ENCODE measurements at regions not wholly inside any gene's neighbourhood (a gene's known extent, or its start where the extent isn't known, plus 50 kb on each side); places are given as distances from the start of the nearest gene placed in this dataset.
A peak's percentile ranks its signal among the peaks of the same experiment; 100 is the strongest.

- no peak for TF ChIP-seq CTCF (IDR thresholded peaks at IDR 0.05; ENCODE audit: control extremely low read depth, extremely low read depth, low read depth, missing control alignments)
- POLR2A ChIA-PET: no interaction called here
- no peak for DNase-seq (ENCODE audit: extremely low spot score)
- CTCF ChIA-PET: interaction anchor here (0.8 to 1.6 kb wide), 2 partner anchors 8 to 18 kb away, joined by 4 to 7 read pairs; no protein-coding TSS in a partner anchor
Measured at GRCh38 chr2:158042666-158043065, 59.0 kb upstream of the UPP2 start.

- ChIA-PET POLR2A (no interaction called here), CTCF (interaction anchor here (0.8 kb wide), 1 partner anchor 8 kb away, joined by 4 read pairs; no protein-coding TSS in a partner anchor)
- no peak for DNase-seq (ENCODE audit: extremely low spot score)
- TF ChIP-seq CTCF (IDR thresholded peaks at IDR 0.05; ENCODE audit: control extremely low read depth, extremely low read depth, low read depth, missing control alignments): no peak
Measured at GRCh38 chr2:158042245-158042644, 59.4 kb upstream of the UPP2 start.

GRCh38 chr2:158041400-158041799 lies 60.3 kb upstream of the UPP2 start:
- CTCF ChIA-PET: interaction anchor here (1.2 to 2.5 kb wide), 3 partner anchors 14 to 713 kb away, joined by 3 to 11 read pairs (median 7); no protein-coding TSS in a partner anchor
- POLR2A ChIA-PET: no interaction called here
- no peak for TF ChIP-seq CTCF (IDR thresholded peaks at IDR 0.05; ENCODE audit: control extremely low read depth, extremely low read depth, low read depth, missing control alignments)
- no peak for DNase-seq (ENCODE audit: extremely low spot score)

- TF ChIP-seq CTCF (IDR thresholded peaks at IDR 0.05; ENCODE audit: control extremely low read depth, extremely low read depth, low read depth, missing control alignments): no peak
- ChIA-PET POLR2A (no interaction called here), CTCF (interaction anchor here (0.8 kb wide), 1 partner anchor 14 kb away, joined by 3 read pairs; no protein-coding TSS in a partner anchor)
- no peak for DNase-seq (ENCODE audit: extremely low spot score)
Measured at GRCh38 chr2:158038901-158039300, 62.8 kb upstream of the UPP2 start.

GRCh38 chr2:158034198-158034866 lies 67.3 kb upstream of the UPP2 start:
- DNase-seq (ENCODE audit: extremely low spot score): peak; percentile 35
- TF ChIP-seq CTCF (IDR thresholded peaks at IDR 0.05; ENCODE audit: control extremely low read depth, extremely low read depth, low read depth, missing control alignments): peak; percentile 55
- ChIA-PET POLR2A (no interaction called here), CTCF (interaction anchor here (0.8 to 7.5 kb wide), 11 partner anchors 8 to 728 kb away, joined by 3 to 94 read pairs (median 4); no protein-coding TSS in a partner anchor)

GRCh38 chr2:158031371-158031770 lies 70.3 kb upstream of the UPP2 start:
- no peak for TF ChIP-seq CTCF (IDR thresholded peaks at IDR 0.05; ENCODE audit: control extremely low read depth, extremely low read depth, low read depth, missing control alignments)
- CTCF ChIA-PET: interaction anchor here (1.0 to 7.5 kb wide), 5 partner anchors 7 to 721 kb away, joined by 3 to 94 read pairs (median 58); no protein-coding TSS in a partner anchor

More at GRCh38 chr2:158031371-158031770, 70.3 kb upstream of the UPP2 start:
- no peak for DNase-seq (ENCODE audit: extremely low spot score)
- POLR2A ChIA-PET: no interaction called here

Measured in GM10248 (cell line).